Epidermal melanocyte (primary cell): ENCODE measurements at regions not wholly inside any gene's neighbourhood (a gene's known extent, or its start where the extent isn't known, plus 50 kb on each side); places are given as distances from the start of the nearest gene placed in this dataset.
A peak's percentile ranks its signal among the peaks of the same experiment; 100 is the strongest.
"Not testable (repeated sequence)": the region's sequence is repeated elsewhere in the genome, so short reads cannot be mapped to it uniquely, and the experiment has no call there.

Source experiments
- DNase-seq: peaks from one replicate; pipeline ENCODE4 v3.0.0; 2011; ENCODE audit warnings: low spot score; ENCODE audit not compliant: insufficient read length

GRCh38 chrX:92430574-92430973 lies 651.4 kb downstream of the PCDH11X start:
- DNase-seq: not testable (repeated sequence)

DNA sequence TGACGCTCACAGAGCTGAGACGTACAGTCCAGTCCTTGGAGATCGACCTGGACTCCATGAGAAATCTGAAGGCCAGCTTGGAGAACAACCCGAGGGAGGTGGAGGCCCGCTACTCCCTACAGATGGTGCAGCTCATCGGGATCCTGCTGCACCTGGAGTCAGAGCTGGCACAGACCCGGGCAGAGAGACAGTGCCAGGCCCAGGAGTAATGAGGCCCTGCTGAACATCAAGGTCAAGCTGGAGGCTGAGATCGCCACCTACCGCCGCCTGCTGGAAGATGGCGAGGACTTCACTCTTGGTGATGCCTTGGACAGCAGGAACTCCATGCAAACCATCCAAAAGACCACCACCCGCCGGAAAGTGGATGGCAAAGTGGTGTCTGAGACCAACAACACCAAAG lies 681.4 kb downstream of the PCDH11X start:
- DNase-seq: not testable (repeated sequence)

DNA sequence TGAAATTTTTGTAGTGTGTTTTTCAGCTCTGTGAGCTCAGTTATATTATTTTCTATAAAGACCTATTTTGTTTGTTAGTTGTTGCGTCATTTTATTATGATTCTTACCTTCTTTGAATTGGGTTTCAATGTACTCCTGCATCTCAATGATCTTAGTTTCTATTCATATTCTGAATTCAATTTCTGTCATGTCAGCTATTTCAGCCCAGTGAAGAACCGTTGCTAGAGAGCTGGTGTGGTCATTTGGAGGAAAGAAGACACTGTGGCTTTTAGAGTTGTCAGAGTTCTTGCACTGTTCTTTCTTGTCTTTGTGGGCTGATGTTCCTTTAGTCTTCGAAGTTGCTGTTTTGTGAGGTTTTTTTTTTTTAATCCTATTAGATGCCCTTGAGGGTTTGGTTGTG lies 701.0 kb downstream of the PCDH11X start:
- DNase-seq: not testable (repeated sequence)

GRCh38 chrX:92485487-92485886 lies 706.3 kb downstream of the PCDH11X start:
- not testable (repeated sequence) for DNase-seq

DNA sequence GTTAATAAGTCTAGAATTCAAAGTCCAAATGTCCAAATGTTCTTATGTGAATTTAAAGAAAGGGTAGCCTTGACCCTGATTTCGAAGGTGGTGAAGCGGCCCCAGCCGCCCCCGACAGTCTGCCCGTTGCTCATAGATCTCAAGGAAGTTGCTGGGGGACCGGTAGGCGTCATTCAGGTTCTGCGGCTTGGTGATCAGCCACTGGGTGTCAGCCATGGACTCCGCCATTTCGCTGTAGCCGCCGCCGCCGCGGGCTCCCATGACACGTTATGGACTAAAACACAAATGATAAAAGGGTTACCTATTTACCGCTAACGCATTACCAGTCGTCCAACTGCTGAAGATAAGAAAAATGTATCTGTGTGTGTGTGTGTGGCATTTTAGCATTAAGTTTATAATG lies 736.1 kb downstream of the PCDH11X start:
- not testable (repeated sequence) for DNase-seq

DNA sequence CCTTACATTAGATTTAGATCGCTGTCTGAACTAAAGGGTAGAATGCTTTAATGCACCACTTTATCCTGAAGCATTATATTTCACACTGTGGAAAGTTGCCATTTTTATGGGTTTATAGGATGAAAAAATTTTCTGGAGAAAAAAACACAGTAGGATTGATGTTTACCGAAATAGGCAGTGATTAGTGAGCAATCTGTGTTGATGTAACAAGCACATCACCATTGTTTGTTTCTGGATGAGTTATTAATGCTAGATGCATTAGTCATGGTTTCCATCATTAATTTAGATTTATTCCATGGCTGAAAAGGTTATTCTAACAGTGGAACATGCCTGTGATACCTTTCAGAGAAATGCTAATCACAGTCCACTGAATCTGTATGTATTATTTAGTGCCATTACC lies 749.8 kb downstream of the PCDH11X start:
- DNase-seq: not testable (repeated sequence)

DNA sequence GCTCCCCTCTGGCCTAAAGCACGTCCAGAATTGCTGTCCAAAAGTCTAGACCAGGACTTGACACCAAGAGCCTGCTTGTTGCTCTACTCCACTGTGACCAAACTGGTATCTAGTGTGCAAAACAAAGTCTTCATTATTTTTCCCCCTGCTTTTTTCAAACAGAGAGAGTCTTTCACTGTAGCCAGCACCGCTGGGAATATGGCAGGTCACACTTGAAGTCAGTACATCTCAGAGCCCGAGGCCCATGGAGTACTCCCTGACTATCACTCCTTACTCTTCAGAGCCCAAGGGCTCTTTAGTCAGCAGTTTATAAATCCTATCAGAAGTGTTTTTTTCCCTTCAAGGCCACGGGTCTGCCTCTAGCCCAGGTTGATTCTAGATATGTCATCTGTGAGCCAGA lies 761.3 kb downstream of the PCDH11X start:
- DNase-seq: peak; percentile 12

DNA sequence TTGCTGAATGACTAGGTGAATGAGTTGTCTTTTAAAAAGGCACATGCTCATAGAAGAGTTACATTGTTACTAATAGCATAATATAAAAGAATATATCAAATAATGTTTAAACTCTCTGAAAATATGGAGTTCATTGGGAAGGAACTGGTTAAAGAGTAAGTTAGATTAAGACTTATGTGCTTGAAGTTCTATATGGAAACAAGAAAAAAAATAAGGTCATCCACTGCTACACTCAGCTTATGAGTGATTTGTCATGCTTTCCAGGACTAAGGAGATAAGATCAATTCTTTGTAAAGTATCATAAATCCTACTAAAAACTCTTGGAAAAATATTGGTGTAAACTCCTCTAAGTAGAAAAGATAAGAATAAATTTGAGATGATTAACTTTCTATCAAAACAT lies 779.1 kb downstream of the PCDH11X start:
- DNase-seq: not testable (repeated sequence)

DNA sequence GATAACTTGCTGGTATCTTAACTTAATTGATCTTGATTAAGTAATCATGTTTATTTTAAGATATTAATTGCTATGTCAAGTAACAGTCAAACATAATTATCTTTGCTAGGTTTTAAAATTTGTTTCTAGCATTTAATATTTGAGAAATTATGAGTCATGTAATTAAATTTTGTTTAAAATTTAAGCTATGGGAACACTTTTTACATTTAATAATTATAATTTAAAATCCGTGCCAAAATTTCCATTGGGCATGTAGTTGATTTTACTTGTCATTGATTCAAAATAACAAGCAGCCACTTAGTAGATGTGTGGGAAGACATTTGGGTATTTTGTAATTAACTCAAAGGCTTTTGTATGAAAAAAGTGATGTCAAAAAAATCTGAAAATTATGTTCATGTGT lies 779.6 kb downstream of the PCDH11X start:
- DNase-seq: not testable (repeated sequence)

- DNase-seq: not testable (repeated sequence)
These were observed 780.9 kb downstream of the PCDH11X start for GRCh38 chrX:92560083-92560482.

DNA sequence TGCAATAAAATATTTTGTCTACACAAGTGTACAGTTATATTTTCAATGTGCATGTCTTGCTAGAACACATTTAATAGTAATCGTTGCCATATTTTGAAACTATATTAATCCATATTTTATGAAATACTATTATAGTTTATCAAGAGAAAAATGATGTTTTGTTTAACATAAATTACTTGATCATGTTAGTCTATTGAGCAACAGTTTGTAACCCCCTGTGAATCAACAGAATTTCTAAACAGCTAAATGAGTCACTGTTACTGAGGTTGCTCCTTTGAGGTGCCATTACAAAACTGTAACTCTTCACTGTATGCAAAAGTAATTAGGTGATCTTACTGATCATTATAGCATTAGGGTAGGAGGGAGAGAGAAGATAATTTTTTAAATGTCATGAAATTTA lies 791.0 kb downstream of the PCDH11X start:
- DNase-seq: not testable (repeated sequence)

DNA sequence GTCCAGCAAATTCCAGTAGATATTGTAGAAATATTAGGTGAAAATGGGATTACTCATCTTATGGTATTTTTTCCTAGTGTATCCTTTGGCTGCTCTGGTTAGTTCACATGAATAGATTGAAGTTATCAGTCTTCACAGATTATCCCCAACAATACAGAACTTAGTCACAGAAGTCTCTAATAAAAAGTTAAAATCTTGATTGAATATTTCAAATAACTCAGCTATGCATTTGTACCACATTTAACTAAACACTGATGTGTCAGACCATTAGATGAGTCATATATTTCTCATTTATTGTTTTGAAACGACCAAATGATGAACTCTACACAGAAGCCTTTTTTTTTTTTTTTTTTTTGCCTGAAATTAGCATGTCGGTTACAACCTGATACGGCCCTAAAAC lies 807.5 kb downstream of the PCDH11X start:
- DNase-seq: not testable (repeated sequence)

DNA sequence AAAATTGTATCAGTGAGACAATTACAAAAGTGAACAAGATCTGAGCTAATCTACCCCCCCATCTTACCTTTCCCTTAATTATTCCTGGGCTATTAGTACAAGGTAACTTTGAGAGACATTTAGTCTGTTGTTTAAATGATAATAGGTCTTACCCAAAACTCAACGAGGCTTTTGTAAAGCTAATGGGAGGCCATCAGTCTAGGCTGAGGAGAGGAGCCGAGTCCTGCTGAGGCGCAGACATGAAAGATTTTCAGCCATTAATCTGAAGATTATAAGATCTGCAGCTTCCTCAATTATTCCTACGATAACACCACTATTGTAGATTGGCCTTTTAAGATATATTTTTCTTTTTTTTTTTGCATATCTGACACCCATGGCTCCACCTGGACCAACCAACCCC lies 810.5 kb downstream of the PCDH11X start:
- DNase-seq: not testable (repeated sequence)

DNA sequence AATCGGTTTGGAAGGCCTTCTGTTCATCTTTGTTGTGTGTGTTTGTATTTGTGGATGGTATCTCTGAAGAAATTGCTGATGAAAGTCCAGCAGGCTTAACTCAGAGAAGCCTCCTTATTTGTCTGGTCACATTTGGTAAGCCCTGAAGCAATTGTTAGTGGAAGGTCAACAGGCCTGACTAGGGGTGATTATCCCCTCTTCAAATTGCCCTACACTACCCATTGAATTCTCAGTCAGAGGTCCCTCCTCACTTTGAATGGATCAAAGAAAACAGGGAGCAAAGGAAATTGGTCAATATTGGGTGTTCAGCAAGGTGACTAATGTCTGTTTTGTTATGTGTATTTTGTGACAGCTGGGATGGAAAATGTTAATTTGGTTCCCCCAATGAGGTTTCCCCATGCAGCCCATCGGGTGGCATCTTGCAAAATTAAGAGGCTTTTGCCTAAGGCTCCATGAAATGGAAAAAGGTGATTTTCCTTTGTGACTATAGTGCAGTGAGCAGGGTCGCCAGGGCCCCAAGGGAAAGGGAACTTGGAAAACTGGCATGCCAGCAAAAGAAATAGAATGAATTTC lies 811.6 kb downstream of the PCDH11X start:
- not testable (repeated sequence) for DNase-seq

DNA sequence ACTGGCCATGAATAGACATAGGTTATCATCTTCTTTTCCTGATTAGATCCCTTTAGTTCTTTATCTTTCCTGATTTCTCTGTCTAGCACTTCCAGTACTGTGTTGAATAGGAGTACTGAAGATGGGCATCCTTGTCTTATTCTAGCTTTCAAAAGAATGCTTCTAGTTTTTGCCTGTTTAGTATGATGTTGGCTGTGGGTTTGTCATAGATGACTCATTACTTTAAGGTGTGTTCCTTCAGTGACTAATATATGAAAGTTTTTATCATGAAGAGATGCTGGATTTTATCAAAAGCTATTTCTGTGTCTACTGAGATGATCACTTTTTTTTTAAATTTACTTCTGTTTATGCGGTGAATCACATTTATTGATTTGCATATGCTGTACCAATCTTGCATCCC lies 832.3 kb downstream of the PCDH11X start:
- not testable (repeated sequence) for DNase-seq

GRCh38 chrX:92626699-92627098 lies 847.5 kb downstream of the PCDH11X start:
- not testable (repeated sequence) for DNase-seq

DNA sequence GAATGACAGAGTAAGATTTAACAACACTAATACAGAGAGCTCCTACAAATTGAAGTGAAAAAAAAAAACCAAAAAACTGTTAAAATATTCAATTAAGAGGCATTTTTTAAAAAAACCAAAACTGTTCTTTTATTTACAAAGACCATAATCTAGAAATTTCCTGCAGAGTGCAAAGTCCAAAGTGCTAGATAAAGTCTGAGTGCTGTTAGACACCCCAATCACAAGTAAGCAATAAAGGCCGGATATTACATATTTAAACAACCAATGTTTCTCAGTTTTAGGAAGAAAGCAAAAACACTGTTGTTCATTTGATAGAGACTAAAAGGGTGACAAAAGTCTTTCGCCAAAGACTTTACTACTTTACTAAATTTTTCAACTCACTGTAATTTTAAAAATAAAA lies 878.4 kb downstream of the PCDH11X start:
- DNase-seq: not testable (repeated sequence)

- not testable (repeated sequence) for DNase-seq
These were observed 880.6 kb downstream of the PCDH11X start for GRCh38 chrX:92659743-92660142.

DNA sequence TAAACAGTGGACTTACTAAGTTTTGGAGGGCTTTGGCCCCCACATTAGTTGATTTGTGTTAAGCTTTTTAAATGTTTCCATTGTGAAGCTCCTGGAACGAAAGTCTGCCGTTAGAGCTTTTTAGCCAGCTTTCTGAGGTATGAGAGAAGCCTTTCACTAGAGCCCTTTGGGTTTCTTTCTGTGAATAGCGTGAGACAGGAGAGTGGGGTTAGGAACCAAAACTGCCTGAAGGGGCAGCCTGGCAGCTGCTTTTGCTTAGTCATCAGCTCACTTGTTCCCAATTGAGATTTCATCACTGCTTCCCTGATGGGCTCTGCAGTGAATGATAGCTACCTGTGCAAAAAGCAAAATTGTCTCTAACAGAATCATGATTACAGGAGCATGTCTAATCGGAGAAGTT lies 913.6 kb downstream of the PCDH11X start:
- DNase-seq: peak; percentile 6

DNA sequence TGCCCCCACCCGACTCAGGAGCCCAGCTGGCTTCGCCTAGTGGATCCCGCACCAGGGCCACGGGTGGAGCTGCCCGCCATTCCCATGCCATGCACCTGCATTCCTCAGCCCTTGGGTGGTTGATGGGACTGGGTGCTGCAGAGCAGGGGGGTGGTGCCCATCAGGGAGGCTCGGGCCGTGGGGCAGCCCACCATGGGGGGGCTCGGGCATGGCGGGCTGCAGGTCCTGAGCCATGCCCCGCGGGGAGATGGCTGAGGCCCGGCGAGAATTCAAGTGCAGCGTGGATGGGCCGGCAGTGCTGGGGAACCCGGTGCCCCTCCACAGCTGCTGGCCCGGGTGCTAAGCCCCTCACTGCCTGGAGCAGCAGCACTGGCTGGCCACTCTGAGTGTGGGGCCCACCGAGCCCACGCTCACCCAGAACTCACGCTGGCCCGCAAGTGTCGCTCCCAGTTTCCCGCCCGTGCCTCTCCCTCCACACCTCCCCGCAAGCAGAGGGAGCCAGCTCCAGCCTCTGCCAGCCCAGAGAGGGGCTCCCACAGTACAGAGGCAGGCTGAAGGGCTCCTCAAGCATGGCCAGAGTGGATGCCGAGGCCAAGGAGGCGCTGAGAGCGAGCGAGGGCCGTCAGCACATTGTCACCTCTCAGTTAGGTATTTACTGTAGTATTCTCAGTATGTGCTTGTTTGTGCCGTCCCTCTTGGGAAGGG lies 920.4 kb downstream of the PCDH11X start:
- DNase-seq: not testable (repeated sequence)

DNA sequence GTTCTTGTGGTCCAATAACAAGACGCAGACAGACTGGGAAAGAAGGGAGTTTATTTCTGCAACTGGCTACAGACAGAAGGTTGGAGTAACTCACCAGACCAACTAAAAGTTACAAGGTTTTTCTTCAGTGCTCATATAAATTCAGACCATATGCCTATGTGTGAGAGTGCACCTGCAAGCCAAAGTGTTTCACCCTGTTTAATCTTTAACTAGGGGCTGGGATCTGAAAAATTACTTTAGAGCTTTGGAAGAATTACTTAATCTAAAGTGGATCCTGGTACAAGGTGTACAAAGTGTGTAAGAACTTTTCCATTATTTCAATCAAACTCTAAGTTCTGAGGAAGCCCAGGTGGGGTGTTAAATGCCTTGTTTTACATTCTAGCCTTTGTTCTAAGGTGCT lies 930.6 kb downstream of the PCDH11X start:
- DNase-seq: not testable (repeated sequence)
